CD4-positive, alpha-beta T cell treated with Interleukin-4 for 1 hour (primary cell): ENCODE measurements at regions not wholly inside any gene's neighbourhood (a gene's known extent, or its start where the extent isn't known, plus 50 kb on each side); places are given as distances from the start of the nearest gene placed in this dataset.
"Not testable (repeated sequence)": the region's sequence is repeated elsewhere in the genome, so short reads cannot be mapped to it uniquely, and the experiment has no call there.

Experiments used
- DNase-seq, 2 donors: peaks; one replicate each; pipeline ENCODE4 v3.0.0-alpha.2; 2020 to 2022

DNA sequence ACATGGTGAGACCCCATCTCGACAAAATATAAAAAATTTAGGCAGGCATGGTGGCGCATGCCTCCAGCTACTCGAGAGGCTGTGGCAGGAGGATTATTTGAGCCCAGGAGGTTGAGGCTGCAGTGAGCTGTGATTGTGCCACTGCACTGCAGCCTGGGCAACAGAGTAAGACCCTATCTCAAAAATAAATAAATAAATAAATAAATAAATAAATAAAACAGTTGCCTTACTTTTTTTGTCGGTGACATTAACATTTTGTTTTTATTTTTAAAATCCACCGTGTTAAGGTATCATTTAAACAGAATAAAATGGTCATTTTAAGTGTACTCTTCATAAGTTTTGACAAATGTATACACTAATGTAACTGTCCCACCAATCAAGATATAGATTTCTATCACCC, 57.0 kb downstream of the RASL11A start:
- DNase-seq, result no peak

- DNase-seq, result no peak
Observed at GRCh38 chr13:27329210-27329609, 58.6 kb downstream of the RASL11A start.

DNA sequence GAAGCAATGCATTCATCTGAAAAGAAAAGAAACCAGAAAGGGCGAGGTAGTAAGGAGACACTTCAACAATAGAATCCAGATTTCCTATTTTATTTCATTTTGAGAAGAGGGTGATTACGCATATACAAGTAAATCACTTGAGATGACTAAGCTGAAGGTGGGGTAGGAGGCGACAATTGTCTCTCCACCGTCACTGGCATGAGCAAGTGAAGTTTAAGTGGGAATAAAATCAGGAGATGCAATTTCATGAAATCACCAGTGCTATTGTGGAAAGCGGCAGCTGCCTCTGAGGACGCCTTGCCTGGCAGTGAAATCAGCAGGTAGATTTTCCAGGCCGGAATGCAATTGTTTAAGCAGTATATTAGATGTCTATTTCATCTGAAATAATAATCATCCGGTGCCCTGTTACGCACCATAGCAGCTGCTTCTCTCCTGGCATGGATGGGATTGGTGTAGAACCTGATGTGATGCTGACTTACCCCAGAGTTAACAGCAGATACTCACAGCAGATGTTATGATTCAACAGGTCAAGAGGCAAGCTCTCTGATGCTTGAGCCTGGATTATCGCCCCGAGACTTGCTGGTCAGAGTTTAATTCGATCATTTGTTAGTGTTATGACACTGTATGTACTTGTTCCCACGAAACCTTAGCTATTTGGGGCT, 64.3 kb downstream of the RASL11A start:
- DNase-seq, result no peak

GRCh38 chr13:27336014-27336673, 65.5 kb downstream of the RASL11A start:
- DNase-seq, result no peak

- no peak for DNase-seq
Observed at GRCh38 chr13:27338207-27338606, 67.6 kb downstream of the RASL11A start.

- no peak for DNase-seq
Observed at GRCh38 chr13:27338816-27339215, 68.2 kb downstream of the RASL11A start.

DNA sequence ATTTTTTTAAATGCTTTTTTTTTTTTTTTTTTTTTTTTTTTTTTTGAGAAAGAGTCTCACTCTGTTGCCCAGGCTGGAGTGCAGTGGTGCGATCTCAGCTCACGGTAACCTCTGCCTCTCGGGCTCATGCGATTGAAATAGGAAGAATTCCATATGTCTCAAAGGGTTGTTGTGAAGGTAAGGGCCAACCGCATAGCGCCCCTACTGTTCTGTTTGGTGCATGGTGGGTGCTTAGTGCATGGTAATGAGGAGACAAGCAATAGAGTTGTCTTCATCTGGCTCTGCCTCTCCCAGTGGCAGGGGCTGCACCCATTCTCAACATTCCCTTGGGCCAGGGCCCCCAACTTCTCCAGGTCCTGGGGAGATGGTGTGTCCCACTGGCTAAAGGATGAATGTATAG, 68.7 kb downstream of the RASL11A start:
- peak; percentile 45 to 59 for DNase-seq

DNA sequence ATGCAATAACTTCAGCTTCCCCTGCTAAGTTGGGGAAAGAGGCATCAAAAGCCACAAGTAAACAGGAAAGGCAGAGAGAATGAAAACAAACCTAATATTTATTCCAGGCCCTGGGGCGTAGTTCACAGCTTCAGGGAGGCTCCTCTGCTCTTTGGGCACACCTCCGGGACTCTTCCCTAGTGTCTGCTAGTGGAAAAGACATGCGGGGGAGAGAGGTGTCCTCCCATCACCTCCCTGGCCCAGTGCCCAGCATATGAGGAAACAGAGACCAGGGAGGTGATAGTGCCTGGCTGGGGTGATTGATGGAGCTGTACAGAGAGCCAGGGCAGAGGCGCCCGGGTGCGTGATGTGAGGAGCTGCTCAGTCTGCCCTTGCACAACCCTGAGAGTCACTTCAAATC, 71.0 kb downstream of the RASL11A start:
- DNase-seq, result no peak

DNA sequence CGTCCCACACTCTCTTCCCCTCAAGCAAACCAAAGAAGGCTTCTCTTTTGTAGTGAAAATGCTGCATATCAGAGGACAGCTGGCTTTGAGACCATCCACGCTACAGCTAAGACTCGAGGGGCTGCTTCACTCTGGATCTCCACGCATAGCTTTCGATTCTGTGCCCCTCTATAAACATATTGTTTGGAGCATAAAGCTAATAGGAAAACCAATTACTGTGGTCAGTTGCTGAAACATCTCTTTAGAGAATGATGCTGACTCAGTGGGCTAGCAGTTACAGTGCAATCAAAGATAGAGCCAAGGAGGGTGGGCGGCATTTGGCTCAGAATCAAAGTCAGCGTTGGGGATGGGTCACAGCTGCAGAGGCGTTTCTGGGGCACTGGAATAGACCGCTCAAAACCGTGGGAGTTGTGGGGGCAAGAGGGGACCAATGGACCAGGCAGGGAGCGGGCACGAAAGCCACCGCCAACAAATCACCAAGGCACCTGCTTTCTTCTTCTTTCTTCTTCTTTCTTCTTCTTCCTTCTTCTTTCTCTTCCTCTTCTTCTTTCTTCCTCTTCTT, 76.7 kb downstream of the RASL11A start:
- no peak for DNase-seq

DNA sequence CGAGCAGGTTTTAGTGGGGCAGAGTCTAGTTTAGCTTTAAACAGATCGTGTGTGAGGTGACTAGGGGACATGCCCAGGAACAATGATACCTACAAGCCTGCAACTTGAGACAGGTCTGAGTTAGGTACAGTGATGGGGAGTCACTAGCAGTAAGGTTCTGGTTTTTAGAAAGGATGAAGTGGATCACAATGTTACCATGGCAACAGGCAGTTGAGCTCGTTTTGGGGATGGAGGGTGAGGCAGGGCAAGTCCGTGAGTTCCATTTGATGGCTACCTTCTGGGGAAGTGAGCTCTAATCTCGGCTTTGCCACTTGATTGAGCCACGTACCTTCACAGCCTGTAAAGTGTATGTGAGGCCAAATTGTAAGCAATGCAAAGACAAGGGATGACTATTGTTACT, 76.0 kb upstream of the GTF3A start:
- DNase-seq, result no peak

DNA sequence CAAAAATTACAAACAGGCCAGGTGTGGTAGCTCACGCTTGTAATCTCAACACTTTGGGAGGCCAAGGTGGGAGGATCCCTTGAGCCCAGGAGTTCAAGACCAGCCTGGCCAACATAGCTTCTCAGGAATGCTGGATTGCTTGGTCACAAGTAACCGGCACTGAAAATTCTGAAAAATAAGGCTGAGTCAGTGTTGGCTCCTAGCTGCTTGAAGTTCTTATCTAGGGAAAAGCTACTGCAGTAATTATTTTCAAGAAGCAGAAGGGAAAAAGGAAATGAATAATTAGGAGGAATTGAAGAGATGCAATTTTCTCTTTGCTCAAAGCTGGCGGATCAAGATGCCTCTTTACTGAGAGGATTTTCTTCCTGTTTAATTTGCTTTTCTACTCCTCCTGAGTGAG, 75.0 kb upstream of the GTF3A start:
- DNase-seq, result no peak

- not testable (repeated sequence) for DNase-seq
Observed at GRCh38 chr13:27350825-27351224, 73.6 kb upstream of the GTF3A start.

DNA sequence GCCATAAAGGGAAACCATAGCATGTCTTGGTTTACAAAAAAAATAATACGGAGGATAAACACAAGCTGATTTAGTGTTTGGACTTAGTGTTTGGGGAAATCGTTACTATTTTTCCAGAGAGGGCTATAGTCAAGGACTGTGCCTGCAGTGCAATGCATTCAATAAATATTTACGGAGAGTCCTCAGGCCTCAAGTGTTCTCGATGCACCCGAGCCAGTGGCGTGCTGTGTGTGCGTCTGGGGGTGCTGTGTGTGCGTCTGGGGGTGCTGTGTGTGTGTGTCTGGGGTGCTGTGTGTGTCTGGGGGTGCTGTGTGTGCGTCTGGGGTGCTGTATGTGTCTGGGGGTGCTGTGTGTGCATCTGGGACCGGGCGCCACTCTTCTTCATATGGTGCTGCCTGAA, 71.7 kb upstream of the GTF3A start:
- DNase-seq, result no peak

- no peak for DNase-seq
Observed at GRCh38 chr13:27353166-27353583, 71.2 kb upstream of the GTF3A start.

GRCh38 chr13:27353708-27354107, 70.7 kb upstream of the GTF3A start:
- no peak for DNase-seq

GRCh38 chr13:27354379-27354778, 70.0 kb upstream of the GTF3A start:
- DNase-seq, result no peak

- DNase-seq, result no peak
Observed at GRCh38 chr13:27355894-27356293, 68.5 kb upstream of the GTF3A start.

- DNase-seq, result no peak
Observed at GRCh38 chr13:27358420-27358819, 66.0 kb upstream of the GTF3A start.

DNA sequence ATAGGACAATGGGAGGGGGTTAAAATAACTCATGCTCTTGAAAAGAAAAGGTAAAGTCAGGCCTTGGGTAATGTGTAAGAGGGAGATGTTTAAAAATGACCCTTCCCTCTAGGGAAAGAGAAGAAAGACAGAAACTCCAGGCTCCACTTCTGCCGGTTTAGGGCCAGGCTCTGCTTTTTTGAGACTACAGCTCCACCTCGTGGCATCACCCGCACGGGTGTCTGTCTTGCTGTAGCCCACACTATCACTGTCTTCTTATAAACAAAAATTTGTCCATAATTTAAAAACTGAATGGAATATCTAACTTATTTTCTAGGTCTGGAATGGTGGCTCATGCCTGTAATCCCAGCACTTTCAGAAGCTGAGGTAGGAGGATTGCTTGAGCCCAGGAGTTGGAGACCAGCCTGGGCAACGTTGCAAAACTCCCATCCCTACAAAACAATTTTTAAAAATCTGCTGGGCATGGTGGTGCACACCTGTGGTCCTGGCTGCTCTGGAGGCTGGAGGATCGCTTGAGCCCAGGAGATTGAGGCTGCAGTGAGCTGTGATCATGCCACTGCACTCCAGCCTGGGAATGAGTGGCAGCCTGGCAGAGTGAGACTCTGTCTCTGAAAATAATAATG, 65.1 kb upstream of the GTF3A start:
- DNase-seq, result peak; percentile 54 to 66

DNA sequence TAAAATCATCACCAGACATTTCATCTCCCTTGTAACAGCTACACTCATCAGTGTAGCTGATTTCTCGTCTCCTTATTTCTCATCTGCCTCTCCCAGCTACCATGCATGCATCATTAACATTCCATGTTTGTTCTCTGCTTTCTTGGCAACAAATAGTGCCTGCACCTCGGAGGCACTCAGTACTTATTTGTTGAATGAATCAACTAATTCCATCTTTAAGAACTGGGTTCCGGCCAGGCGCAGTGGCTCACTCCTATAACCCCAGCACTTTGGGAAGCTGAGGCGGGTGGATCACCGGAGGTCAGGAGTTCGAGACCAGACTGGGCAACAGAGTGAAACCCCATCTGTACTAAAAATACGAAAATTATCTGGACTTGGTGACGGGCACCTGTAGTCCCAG, 63.9 kb upstream of the GTF3A start:
- no peak for DNase-seq

- DNase-seq, result peak; percentile 74 to 80
Observed at GRCh38 chr13:27362064-27362751, 62.2 kb upstream of the GTF3A start.

DNA sequence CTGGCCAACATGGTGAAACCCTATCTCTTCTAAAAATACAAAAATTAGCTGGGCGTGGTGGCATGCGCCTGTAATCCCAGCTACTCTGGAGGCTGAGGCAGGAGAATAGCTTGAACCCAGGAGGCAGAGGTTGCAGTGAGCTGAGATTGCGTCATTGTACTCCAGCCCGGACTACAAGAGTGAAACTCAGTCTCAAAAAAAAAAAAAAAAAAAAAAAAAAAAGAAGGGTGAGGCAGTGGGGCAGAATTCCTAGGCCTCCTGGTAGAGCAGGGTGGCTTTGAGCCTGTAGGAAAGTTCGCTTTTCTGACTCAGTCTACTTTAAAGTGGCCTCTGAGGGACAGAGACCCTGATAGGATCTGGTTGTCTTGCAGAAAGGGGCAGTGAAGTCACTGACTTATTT, 60.8 kb upstream of the GTF3A start:
- not testable (repeated sequence) for DNase-seq

GRCh38 chr13:27367570-27367969, 56.8 kb upstream of the GTF3A start:
- DNase-seq, result no peak
